Ishikawa (cell line): ENCODE measurements at regions not wholly inside any gene's neighbourhood (a gene's known extent, or its start where the extent isn't known, plus 50 kb on each side); places are given as distances from the start of the nearest gene placed in this dataset.

Experiments
- CEBPB ChIP-seq: IDR thresholded peaks from 2 replicates; pipeline ENCODE4 v1.6.1; 2012
- CREB1 ChIP-seq: IDR thresholded peaks from 2 replicates; pipeline ENCODE4 v1.6.1; 2012; ENCODE audit warnings: low read depth
- EP300 ChIP-seq: IDR thresholded peaks from 2 replicates; pipeline ENCODE4 v1.6.1; 2012; ENCODE audit warnings: borderline replicate concordance
- FOXM1 ChIP-seq: IDR thresholded peaks from 2 replicates; pipeline ENCODE4 v1.6.1; 2012; ENCODE audit warnings: low read depth, borderline replicate concordance
- MAX ChIP-seq: IDR thresholded peaks from 2 replicates; pipeline ENCODE4 v1.6.1; 2012
- NFIC ChIP-seq: IDR thresholded peaks from 2 replicates; pipeline ENCODE4 v1.6.1; 2012
- TAF1 ChIP-seq: IDR thresholded peaks from 2 replicates; pipeline ENCODE4 v1.6.1; 2012; ENCODE audit warnings: low read depth, mild to moderate bottlenecking
- TCF12 ChIP-seq: IDR thresholded peaks from 2 replicates; pipeline ENCODE4 v1.6.1; 2012; ENCODE audit warnings: low read depth
- TEAD4 ChIP-seq: IDR thresholded peaks from 2 replicates; pipeline ENCODE4 v1.6.1; 2012
- YY1 ChIP-seq: IDR thresholded peaks from 2 replicates; pipeline ENCODE4 v1.6.1; 2012; ENCODE audit warnings: low read depth
- ZBTB7A ChIP-seq: IDR thresholded peaks from 2 replicates; pipeline ENCODE4 v1.6.1; 2012; ENCODE audit warnings: low read depth

DNA sequence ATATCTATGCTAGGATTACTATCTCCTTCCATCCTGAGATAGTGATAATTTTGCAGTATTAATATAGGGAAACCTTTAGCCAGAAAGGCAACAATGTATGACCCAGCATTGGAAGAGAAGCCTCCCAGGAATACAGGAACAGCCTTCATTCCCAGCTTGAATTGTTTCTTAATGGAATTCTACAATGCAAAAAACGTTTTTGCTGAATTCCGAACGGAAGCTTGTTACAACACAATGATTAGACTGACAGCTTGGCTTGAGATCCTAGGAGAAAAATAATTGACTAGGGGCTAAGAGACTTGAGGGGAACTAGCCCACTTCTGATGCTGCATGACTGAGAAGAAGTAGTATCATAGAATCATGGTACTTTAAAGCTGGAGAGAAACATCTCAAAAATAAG, 140.2 kb downstream of the RSL24D1 start:
- no peak for TF ChIP-seq YY1
- TF ChIP-seq ZBTB7A: no peak
- no peak for TF ChIP-seq FOXM1
- TF ChIP-seq CREB1: no peak
- TF ChIP-seq NFIC: no peak
- no peak for TF ChIP-seq EP300
- no peak for TF ChIP-seq TEAD4
- TF ChIP-seq TCF12: no peak
- TF ChIP-seq TAF1: no peak
- no peak for TF ChIP-seq CEBPB
- TF ChIP-seq MAX: no peak
